COR-L47 (cell line): ENCODE measurements at regions not wholly inside any gene's neighbourhood (a gene's known extent, or its start where the extent isn't known, plus 50 kb on each side); places are given as distances from the start of the nearest gene placed in this dataset.
"Not testable (repeated sequence)": the region's sequence is repeated elsewhere in the genome, so short reads cannot be mapped to it uniquely, and the experiment has no call there.

Experiments used
- DNase-seq: peaks from one replicate; lab custom pipeline; 2025; lab: John Stamatoyannopoulos, UW

GRCh38 chr16:56013962-56014552 lies 138.9 kb upstream of the CES5A start:
- DNase-seq = no peak

- no peak for DNase-seq
Observed at GRCh38 chr16:56012482-56012811, 137.3 kb upstream of the CES5A start.

GRCh38 chr16:56011808-56012481 lies 136.8 kb upstream of the CES5A start:
- DNase-seq = no peak

- no peak for DNase-seq
Observed at GRCh38 chr16:56005958-56006357, 130.8 kb upstream of the CES5A start.

GRCh38 chr16:55999683-56000082 lies 124.5 kb upstream of the CES5A start:
- no peak for DNase-seq

- no peak for DNase-seq
Observed at GRCh38 chr16:55993088-55993487, 117.9 kb upstream of the CES5A start.

GRCh38 chr16:55992551-55992950 lies 117.4 kb upstream of the CES5A start:
- DNase-seq = no peak

- DNase-seq = no peak
Observed at GRCh38 chr16:55991843-55992242, 116.7 kb upstream of the CES5A start.

GRCh38 chr16:55989569-55989907 lies 114.4 kb upstream of the CES5A start:
- DNase-seq = no peak

- DNase-seq = not testable (repeated sequence)
Observed at GRCh38 chr16:55988850-55989568, 113.8 kb upstream of the CES5A start.

GRCh38 chr16:55988013-55988412 lies 112.8 kb upstream of the CES5A start:
- DNase-seq = no peak

GRCh38 chr16:55982597-55982996 lies 107.4 kb upstream of the CES5A start:
- no peak for DNase-seq

- DNase-seq = no peak
Observed at GRCh38 chr16:55981557-55981956, 106.4 kb upstream of the CES5A start.

- no peak for DNase-seq
Observed at GRCh38 chr16:55976815-55977214, 101.6 kb upstream of the CES5A start.

- DNase-seq = no peak
Observed at GRCh38 chr16:55971447-55971846, 96.3 kb upstream of the CES5A start.

GRCh38 chr16:55968221-55968620 lies 93.0 kb upstream of the CES5A start:
- no peak for DNase-seq

GRCh38 chr16:55964923-55965475 lies 89.8 kb upstream of the CES5A start:
- DNase-seq = no peak

- DNase-seq = no peak
Observed at GRCh38 chr16:55955845-55956244, 80.7 kb upstream of the CES5A start.

- no peak for DNase-seq
Observed at GRCh38 chr16:55955424-55955823, 80.3 kb upstream of the CES5A start.

GRCh38 chr16:55954906-55955305 lies 79.7 kb upstream of the CES5A start:
- no peak for DNase-seq

- DNase-seq = no peak
Observed at GRCh38 chr16:55949518-55949917, 74.3 kb upstream of the CES5A start.

- DNase-seq = peak; percentile 6
Observed at GRCh38 chr16:55948230-55948629, 73.1 kb upstream of the CES5A start.

GRCh38 chr16:55947366-55947765 lies 72.2 kb upstream of the CES5A start:
- DNase-seq = no peak
